ENCODE measurements at regions not wholly inside any gene's neighbourhood (a gene's known extent, or its start where the extent isn't known, plus 50 kb on each side); places are given as distances from the start of the nearest gene placed in this dataset.

DNA sequence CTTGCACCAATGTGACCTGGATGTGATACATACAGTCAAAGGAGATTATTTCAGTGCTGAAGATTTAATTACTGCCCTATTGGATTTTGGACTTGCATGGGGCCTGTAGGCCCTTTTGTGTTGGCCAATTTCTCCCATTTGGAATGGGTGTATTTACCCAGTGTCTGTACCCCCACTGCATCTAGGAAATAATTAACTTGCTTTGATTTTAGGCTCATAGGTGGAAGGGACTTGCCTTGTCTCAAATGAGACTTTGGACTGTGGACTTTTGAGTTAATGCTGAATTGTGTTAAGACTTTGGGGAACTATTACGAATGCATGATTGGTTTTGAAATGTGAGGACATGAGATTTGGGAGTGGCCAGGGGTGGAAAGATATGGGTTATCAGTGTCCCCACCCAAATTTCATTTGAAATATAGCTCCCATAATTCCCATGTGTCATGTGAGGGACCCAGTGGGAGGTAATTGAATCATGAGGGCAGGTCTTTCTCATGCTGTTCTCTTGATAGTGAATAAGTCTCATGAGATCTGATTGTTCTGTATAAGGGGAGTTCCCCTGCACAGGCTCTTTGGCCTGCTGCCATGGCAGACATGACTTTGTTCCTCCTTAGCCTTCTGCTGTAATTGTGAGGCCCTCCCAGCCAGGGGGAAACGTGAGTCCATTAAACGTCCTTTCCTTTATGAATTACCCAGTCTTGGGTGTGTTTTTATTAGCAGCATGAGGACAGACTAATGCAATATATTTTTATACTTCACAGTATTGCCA lies 362.2 kb upstream of the SPANXN4 start:
- TF ChIP-seq, protein P1, sequence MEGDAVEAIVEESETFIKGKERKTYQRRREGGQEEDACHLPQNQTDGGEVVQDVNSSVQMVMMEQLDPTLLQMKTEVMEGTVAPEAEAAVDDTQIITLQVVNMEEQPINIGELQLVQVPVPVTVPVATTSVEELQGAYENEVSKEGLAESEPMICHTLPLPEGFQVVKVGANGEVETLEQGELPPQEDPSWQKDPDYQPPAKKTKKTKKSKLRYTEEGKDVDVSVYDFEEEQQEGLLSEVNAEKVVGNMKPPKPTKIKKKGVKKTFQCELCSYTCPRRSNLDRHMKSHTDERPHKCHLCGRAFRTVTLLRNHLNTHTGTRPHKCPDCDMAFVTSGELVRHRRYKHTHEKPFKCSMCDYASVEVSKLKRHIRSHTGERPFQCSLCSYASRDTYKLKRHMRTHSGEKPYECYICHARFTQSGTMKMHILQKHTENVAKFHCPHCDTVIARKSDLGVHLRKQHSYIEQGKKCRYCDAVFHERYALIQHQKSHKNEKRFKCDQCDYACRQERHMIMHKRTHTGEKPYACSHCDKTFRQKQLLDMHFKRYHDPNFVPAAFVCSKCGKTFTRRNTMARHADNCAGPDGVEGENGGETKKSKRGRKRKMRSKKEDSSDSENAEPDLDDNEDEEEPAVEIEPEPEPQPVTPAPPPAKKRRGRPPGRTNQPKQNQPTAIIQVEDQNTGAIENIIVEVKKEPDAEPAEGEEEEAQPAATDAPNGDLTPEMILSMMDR (IDR thresholded peaks at IDR 0.05; ENCODE audit: extremely low read depth in 1 of 2, insufficient read depth in 1 of 2, low read depth in 1 of 2, low read length in 2 of 2) = no peak
- TF ChIP-seq MYC (IDR thresholded peaks at IDR 0.05; ENCODE audit: low read depth, low read length) (no peak), POLR2A (IDR thresholded peaks at IDR 0.05; ENCODE audit: low read depth, low read length) (no peak), JUN (IDR thresholded peaks at IDR 0.05; ENCODE audit: borderline replicate concordance, insufficient read depth, insufficient read length, low read depth) (no peak), EZH2 (IDR thresholded peaks at IDR 0.05; ENCODE audit: borderline replicate concordance, low read depth, low read length, severe bottlenecking) (no peak), FOS (IDR thresholded peaks at IDR 0.05; ENCODE audit: borderline replicate concordance, insufficient read depth, low read length) (no peak), POLR2AphosphoS5 (IDR thresholded peaks at IDR 0.05; ENCODE audit: insufficient read depth, low read depth, low read length) (no peak), GATA2 (IDR thresholded peaks at IDR 0.05; ENCODE audit: insufficient read depth, insufficient read length, low read depth, low read length) (no peak)
- TF ChIP-seq, protein P2, sequence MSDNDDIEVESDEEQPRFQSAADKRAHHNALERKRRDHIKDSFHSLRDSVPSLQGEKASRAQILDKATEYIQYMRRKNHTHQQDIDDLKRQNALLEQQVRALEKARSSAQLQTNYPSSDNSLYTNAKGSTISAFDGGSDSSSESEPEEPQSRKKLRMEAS (IDR thresholded peaks at IDR 0.05; ENCODE audit: insufficient read depth, insufficient read length) = no peak
